Stimulated activated effector memory CD8-positive, alpha-beta T cell treated with anti-CD3 and anti-CD28 coated beads, Interleukin-12 subunit alpha, Interleukin-12 subunit beta, amount 100 ng/mL, for 72 hours (primary cell): ENCODE measurements at regions not wholly inside any gene's neighbourhood (a gene's known extent, or its start where the extent isn't known, plus 50 kb on each side); places are given as distances from the start of the nearest gene placed in this dataset.

Source experiments
- ATAC-seq: fragments of 150-1000 bp; cut with Tn5 transposase; 2 replicates; pipeline ENCODE4 v1.10.0; 2021
- DNase-seq, 2 donors: peaks; one replicate each; pipeline ENCODE4 v3.0.0; 2021 to 2022; ENCODE audit warnings: low spot score in 2 of 2
- H3K27ac Mint-ChIP-seq: one replicate; pipeline ENCODE4 v1.8.0; 2022; ENCODE audit warnings: mild to moderate bottlenecking, mixed read lengths
- H3K36me3 Mint-ChIP-seq: one replicate; pipeline ENCODE4 v1.8.0; 2022; ENCODE audit warnings: mild to moderate bottlenecking, mixed read lengths
- H3K4me1 Mint-ChIP-seq: one replicate; pipeline ENCODE4 v1.8.0; 2022; ENCODE audit warnings: mixed read lengths
- H3K4me3 Mint-ChIP-seq: one replicate; pipeline ENCODE4 v1.8.0; 2022; ENCODE audit warnings: mild to moderate bottlenecking, mixed read lengths
- H3K9me3 Mint-ChIP-seq: one replicate; pipeline ENCODE4 v1.8.0; 2022; ENCODE audit warnings: mixed read lengths

- H3K4me1 Mint-ChIP-seq: peaks cover 11% of the 10 kb centered on the region
- ATAC-seq (no peak), DNase-seq (peak in 1 of 2 donors; percentile 37)
- no peak overlapping the region for H3K27ac Mint-ChIP-seq
- H3K9me3 Mint-ChIP-seq: no peaks in the 10 kb centered on the region
- no peak overlapping the region for H3K4me3 Mint-ChIP-seq
- H3K36me3 Mint-ChIP-seq: no peaks in the 10 kb centered on the region
Measured at GRCh38 chr5:159765760-159766517, 150.3 kb upstream of the ADRA1B start.

GRCh38 chr5:159768243-159768642, 148.0 kb upstream of the ADRA1B start:
- ATAC-seq (no peak), DNase-seq (no peak)
- Mint-ChIP-seq H3K9me3 (no peaks in the 10 kb centered on the region), H3K27ac (no peak overlapping the region), H3K4me3 (no peak overlapping the region), H3K36me3 (peaks cover 9% of the 10 kb centered on the region), H3K4me1 (peaks cover 18% of the 10 kb centered on the region)

DNA sequence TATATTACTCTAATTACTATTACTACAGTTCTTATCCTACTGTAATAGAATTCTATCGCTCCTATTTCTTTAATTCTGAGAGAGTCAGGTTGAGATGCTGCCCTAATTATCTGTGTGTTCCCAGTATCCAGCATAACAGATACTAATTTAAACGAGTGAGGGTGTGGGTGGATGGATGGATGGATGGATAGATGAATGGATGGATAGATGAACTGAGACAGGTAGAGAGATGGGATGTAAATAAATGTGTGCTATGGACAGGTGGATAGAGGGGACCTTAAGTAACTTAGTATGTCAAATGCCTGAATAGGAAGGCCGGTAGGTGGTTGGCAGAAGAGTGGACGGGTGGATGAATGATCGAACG, 143.6 kb upstream of the ADRA1B start:
- Mint-ChIP-seq H3K9me3 (no peaks in the 10 kb centered on the region), H3K27ac (peak overlapping the region; percentile 89), H3K4me1 (peaks cover 36% of the 10 kb centered on the region), H3K36me3 (peaks cover 20% of the 10 kb centered on the region), H3K4me3 (peak overlapping the region; percentile 39)
- no peak for DNase-seq
- ATAC-seq: no peak

GRCh38 chr5:159773062-159773924, 143.0 kb upstream of the ADRA1B start:
- DNase-seq (peak; percentile 78 to 87), ATAC-seq (peak; percentile 95)
- Mint-ChIP-seq H3K4me1 (peaks cover 38% of the 10 kb centered on the region), H3K9me3 (peaks cover under 1% of the 10 kb centered on the region), H3K36me3 (peaks cover 20% of the 10 kb centered on the region), H3K4me3 (peak overlapping the region; percentile 39), H3K27ac (peak overlapping the region; percentile 89)

DNA sequence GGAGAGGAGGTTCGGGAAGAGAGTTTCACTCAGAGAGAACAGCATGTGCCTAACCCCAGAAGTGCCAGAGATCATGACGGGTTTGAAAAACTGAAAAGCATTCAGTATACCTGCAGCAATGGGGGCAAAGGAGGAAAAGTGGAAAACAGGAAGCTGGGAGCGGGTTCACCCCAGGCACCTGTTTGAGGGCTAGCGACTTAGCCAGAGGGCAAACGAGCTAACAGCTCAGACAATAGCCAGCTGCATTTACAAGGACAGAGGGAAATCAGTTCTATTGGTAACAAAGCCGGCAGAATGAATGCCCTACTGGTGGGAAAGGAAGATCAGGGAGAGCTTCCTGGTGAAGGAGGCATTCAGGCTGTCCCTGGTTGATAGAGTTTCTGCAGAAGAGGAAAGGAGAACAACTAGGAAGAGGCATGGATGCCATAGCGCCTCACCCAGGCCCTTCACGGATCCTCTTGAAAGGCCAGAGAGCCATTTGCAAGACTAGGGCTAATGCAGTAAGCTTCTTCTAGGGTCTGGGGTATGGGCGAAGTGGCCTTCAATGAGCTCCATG, 141.7 kb upstream of the ADRA1B start:
- H3K4me1 Mint-ChIP-seq: peaks cover 49% of the 10 kb centered on the region
- DNase-seq (no peak), ATAC-seq (no peak)
- H3K4me3 Mint-ChIP-seq: no peak overlapping the region
- peaks cover 6% of the 10 kb centered on the region for H3K9me3 Mint-ChIP-seq
- H3K36me3 Mint-ChIP-seq: peaks cover 20% of the 10 kb centered on the region
- H3K27ac Mint-ChIP-seq: peak overlapping the region; percentile 89

- Mint-ChIP-seq H3K4me3 (no peak overlapping the region), H3K4me1 (peaks cover 56% of the 10 kb centered on the region), H3K36me3 (peaks cover 20% of the 10 kb centered on the region), H3K9me3 (peaks cover 6% of the 10 kb centered on the region), H3K27ac (no peak overlapping the region)
- ATAC-seq (peak; percentile 16), DNase-seq (no peak)
Measured at GRCh38 chr5:159775890-159776289, 140.4 kb upstream of the ADRA1B start.

DNA sequence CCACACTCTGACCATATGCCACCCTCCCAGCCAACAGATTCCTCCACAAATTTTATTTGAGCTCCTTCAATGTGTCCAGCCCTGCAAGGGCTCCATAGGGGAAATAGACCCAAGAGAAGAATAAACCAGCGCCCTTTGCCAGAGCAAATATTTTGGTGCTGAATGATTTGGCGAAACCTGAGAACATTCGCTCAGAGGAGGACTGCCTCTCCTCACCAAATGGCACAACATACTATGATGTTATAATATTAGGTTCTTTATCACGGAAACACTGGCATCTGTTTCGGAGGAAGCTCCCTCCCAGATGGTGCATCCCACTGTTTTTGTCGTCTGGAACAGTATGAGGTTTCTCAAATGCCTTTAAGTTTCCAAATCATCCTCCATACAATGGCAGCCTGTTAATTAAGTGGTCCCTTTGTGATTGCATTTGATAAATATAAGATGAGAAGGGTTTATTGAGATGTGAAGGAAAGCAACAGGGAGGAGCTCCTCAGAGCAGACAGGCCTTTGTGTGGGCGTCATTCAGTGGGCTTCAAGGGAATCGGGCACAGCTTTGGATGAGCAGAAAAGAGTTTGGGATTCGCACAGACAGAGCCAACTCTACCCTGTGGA, 139.1 kb upstream of the ADRA1B start:
- Mint-ChIP-seq H3K4me3 (no peak overlapping the region), H3K4me1 (peaks cover 63% of the 10 kb centered on the region), H3K9me3 (peaks cover 6% of the 10 kb centered on the region), H3K36me3 (peaks cover 20% of the 10 kb centered on the region), H3K27ac (no peak overlapping the region)
- ATAC-seq (no peak), DNase-seq (no peak)

DNA sequence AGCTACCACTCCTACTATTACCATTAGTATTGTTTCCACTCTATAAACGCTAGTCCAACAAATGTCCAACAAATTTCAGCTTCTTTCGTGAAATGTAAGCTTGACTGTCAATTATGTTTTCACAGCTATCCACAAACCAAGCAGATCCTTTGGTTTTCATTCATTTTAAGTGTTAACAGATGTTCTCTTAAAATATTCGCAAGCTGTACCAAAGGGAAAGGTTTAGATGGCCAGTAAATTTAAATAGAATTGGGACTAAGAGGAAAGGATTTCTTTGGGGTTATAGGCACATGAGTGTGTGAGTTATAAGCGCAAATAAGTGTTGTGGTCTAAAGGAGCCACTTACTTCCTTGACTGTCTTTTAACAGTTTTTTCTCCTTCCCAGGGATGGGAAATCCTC, 136.8 kb upstream of the ADRA1B start:
- Mint-ChIP-seq H3K4me3 (peak overlapping the region; percentile 29), H3K4me1 (peaks cover 49% of the 10 kb centered on the region), H3K36me3 (no peaks in the 10 kb centered on the region), H3K27ac (peak overlapping the region; percentile 74), H3K9me3 (peaks cover 6% of the 10 kb centered on the region)
- ATAC-seq (no peak), DNase-seq (no peak)

DNA sequence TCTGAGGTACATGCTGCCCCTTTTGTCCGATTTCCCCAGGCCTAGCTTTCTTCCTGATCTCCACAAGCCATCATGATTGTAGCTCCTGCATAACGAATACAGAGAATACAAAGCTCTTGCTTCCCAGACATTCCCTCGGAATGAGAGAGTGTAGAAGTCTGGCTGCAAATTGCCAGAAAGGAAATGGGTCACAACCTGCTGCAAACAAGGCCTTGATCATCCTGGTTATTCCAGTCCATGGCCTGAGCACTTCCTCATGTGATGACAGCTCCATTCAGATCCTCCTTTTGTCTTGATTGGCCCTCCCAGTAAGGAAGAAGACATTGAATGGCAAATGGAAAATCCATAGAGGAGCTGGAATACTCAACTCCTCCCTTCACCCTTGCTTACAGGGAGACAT, 136.0 kb upstream of the ADRA1B start:
- DNase-seq (no peak), ATAC-seq (no peak)
- Mint-ChIP-seq H3K9me3 (peaks cover 6% of the 10 kb centered on the region), H3K27ac (no peak overlapping the region), H3K4me1 (peaks cover 44% of the 10 kb centered on the region), H3K4me3 (no peak overlapping the region), H3K36me3 (no peaks in the 10 kb centered on the region)

DNA sequence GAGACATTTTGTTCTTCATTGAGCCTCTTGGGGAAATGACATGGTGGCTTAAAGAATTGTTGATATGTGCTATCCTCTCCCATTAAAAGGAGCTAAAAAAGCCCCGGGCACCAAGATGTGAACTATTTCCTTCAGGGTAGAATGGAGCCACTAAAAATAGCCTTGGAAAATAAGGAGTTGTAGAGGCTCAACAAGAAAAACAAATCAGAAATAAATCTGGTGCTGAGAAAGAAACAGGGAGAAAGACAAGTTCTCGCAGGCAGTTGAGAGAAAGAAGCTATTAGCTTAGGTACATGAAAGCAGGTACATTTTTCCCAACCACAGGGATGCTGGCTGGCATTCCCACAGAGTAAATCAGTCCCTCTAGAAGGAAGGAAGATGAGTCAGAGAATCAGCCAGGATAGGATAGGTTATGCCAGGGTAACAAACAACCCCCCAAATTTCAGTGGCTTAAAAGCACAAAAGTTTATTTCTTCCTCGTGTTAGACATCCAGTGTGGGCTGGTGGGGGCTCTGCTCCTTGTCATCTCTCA, 134.6 kb upstream of the ADRA1B start:
- peak in 1 of 2 donors; percentile 7 for DNase-seq
- ATAC-seq: no peak
- H3K36me3 Mint-ChIP-seq: no peaks in the 10 kb centered on the region
- no peak overlapping the region for H3K4me3 Mint-ChIP-seq
- H3K27ac Mint-ChIP-seq: no peak overlapping the region
- peaks cover 32% of the 10 kb centered on the region for H3K4me1 Mint-ChIP-seq
- H3K9me3 Mint-ChIP-seq: peaks cover 6% of the 10 kb centered on the region

DNA sequence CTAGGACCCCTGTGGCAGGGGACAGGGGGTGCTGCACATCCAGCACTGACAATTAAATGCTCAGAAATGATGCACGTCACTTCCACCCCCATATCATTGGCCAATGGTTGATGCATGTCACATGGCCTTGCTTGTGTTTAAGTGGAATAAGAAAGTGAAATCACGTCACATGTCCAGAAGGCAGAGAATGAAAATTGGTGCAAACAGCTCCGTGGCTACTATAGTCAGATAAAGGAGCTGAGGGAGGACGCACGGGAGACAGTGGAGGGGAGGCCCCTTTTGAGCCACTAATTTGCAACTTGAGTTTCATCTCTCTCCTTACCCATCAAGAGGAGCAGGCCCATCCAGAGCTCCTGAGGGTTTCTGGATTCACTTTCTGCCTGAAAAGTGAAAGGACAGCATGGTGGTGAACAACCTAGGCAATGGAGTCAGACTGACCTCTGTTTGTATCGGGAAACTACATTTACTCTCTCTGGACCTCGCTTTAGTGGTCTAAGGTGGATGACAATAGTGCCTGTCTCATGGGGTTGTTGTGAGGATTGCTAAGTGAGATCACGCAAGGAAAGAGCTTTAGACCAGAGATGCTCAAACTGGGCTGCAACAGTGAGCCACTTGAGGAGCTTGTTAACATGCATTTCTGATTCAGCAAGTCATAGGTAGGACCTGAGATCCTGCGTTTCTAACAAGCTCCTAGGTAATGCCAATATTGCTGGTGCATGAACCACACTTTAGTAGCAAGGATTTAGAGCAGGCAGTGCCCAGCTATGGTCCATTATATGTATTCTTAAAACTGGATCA, 133.9 kb upstream of the ADRA1B start:
- H3K27ac Mint-ChIP-seq: no peak overlapping the region
- peaks cover 32% of the 10 kb centered on the region for H3K4me1 Mint-ChIP-seq
- no peaks in the 10 kb centered on the region for H3K36me3 Mint-ChIP-seq
- DNase-seq (peak in 1 of 2 donors; percentile 33), ATAC-seq (peak; percentile 46)
- peaks cover 6% of the 10 kb centered on the region for H3K9me3 Mint-ChIP-seq
- H3K4me3 Mint-ChIP-seq: no peak overlapping the region

- peaks cover 6% of the 10 kb centered on the region for H3K9me3 Mint-ChIP-seq
- no peaks in the 10 kb centered on the region for H3K36me3 Mint-ChIP-seq
- no peak overlapping the region for H3K27ac Mint-ChIP-seq
- H3K4me1 Mint-ChIP-seq: peaks cover 32% of the 10 kb centered on the region
- DNase-seq: no peak
- ATAC-seq: no peak
- H3K4me3 Mint-ChIP-seq: no peak overlapping the region
Measured at GRCh38 chr5:159782995-159783300, 133.3 kb upstream of the ADRA1B start.

GRCh38 chr5:159783726-159784247, 132.5 kb upstream of the ADRA1B start:
- H3K4me1 Mint-ChIP-seq: peaks cover 26% of the 10 kb centered on the region
- no peaks in the 10 kb centered on the region for H3K36me3 Mint-ChIP-seq
- DNase-seq (peak in 1 of 2 donors; percentile 20), ATAC-seq (no peak)
- peaks cover under 1% of the 10 kb centered on the region for H3K9me3 Mint-ChIP-seq
- no peak overlapping the region for H3K4me3 Mint-ChIP-seq
- no peak overlapping the region for H3K27ac Mint-ChIP-seq

- H3K27ac Mint-ChIP-seq: no peak overlapping the region
- ATAC-seq (no peak), DNase-seq (no peak)
- no peaks in the 10 kb centered on the region for H3K9me3 Mint-ChIP-seq
- H3K36me3 Mint-ChIP-seq: no peaks in the 10 kb centered on the region
- H3K4me3 Mint-ChIP-seq: no peak overlapping the region
- H3K4me1 Mint-ChIP-seq: peaks cover 15% of the 10 kb centered on the region
Measured at GRCh38 chr5:159784993-159785392, 131.3 kb upstream of the ADRA1B start.
